ENCODE measurements at regions not wholly inside any gene's neighbourhood (a gene's known extent, or its start where the extent isn't known, plus 50 kb on each side); places are given as distances from the start of the nearest gene placed in this dataset.
A peak's percentile ranks its signal among the peaks of the same experiment; 100 is the strongest.

GRCh38 chr3:1540686-1541085 lies 447.9 kb downstream of the CNTN6 start:
- H3K27ac ChIP-seq = no peak overlapping the region
- TF ChIP-seq CTCF (conservative IDR thresholded peaks at IDR 0.05) = no peak

GRCh38 chr3:1551741-1552140 lies 458.9 kb downstream of the CNTN6 start:
- no peak overlapping the region for H3K27ac ChIP-seq
- no peak for TF ChIP-seq CTCF (conservative IDR thresholded peaks at IDR 0.05)

- no peak for TF ChIP-seq CTCF (conservative IDR thresholded peaks at IDR 0.05)
- H3K27ac ChIP-seq = peak overlapping the region; percentile 25
These were observed 460.0 kb downstream of the CNTN6 start for GRCh38 chr3:1552831-1553230.

- TF ChIP-seq CTCF (conservative IDR thresholded peaks at IDR 0.05) = no peak
- no peak overlapping the region for H3K27ac ChIP-seq
These were observed 468.6 kb downstream of the CNTN6 start for GRCh38 chr3:1561427-1561826.

GRCh38 chr3:1571736-1572135 lies 478.9 kb downstream of the CNTN6 start:
- TF ChIP-seq CTCF (conservative IDR thresholded peaks at IDR 0.05) = no peak

GRCh38 chr3:1576047-1576446 lies 483.2 kb downstream of the CNTN6 start:
- no peak for TF ChIP-seq CTCF (conservative IDR thresholded peaks at IDR 0.05)
- no peak overlapping the region for H3K27ac ChIP-seq

More at GRCh38 chr3:1571736-1572135, 478.9 kb downstream of the CNTN6 start:
- H3K27ac ChIP-seq = no peak overlapping the region

- no peak overlapping the region for H3K27ac ChIP-seq
- TF ChIP-seq CTCF (conservative IDR thresholded peaks at IDR 0.05) = no peak
These were observed 485.4 kb downstream of the CNTN6 start for GRCh38 chr3:1578124-1578806.

All from VCaP (cell line).